GM19463 (cell line): ENCODE measurements at regions not wholly inside any gene's neighbourhood (a gene's known extent, or its start where the extent isn't known, plus 50 kb on each side); places are given as distances from the start of the nearest gene placed in this dataset.
A peak's percentile ranks its signal among the peaks of the same experiment; 100 is the strongest.
"Not testable (repeated sequence)": the region's sequence is repeated elsewhere in the genome, so short reads cannot be mapped to it uniquely, and the experiment has no call there.

Experiments used
- ATAC-seq: cut with Tn5 transposase; IDR thresholded peaks from one replicate; pipeline ENCODE4 v1.9.1; 2021; ENCODE audit warnings: mild to moderate bottlenecking, moderate library complexity; ENCODE audit not compliant: unreplicated experiment

GRCh38 chr5:68834491-68834981 is 259.3 kb upstream of the SLC30A5 start:
- no peak for ATAC-seq

GRCh38 chr5:68838157-68838718 is 255.6 kb upstream of the SLC30A5 start:
- no peak for ATAC-seq

- ATAC-seq, result no peak
Observed at GRCh38 chr5:68839019-68839552, 254.7 kb upstream of the SLC30A5 start.

GRCh38 chr5:68843624-68844364 is 250.0 kb upstream of the SLC30A5 start:
- no peak for ATAC-seq

GRCh38 chr5:68845131-68845530 is 248.7 kb upstream of the SLC30A5 start:
- ATAC-seq, result no peak

- no peak for ATAC-seq
Observed at GRCh38 chr5:68846828-68847227, 247.0 kb upstream of the SLC30A5 start.

- ATAC-seq, result no peak
Observed at GRCh38 chr5:68848091-68848490, 245.7 kb upstream of the SLC30A5 start.

- ATAC-seq, result no peak
Observed at GRCh38 chr5:68849103-68849502, 244.7 kb upstream of the SLC30A5 start.

GRCh38 chr5:68849906-68850305 is 243.9 kb upstream of the SLC30A5 start:
- ATAC-seq, result no peak

- ATAC-seq, result no peak
Observed at GRCh38 chr5:68861099-68861498, 232.7 kb upstream of the SLC30A5 start.

- ATAC-seq, result no peak
Observed at GRCh38 chr5:68862560-68862959, 231.3 kb upstream of the SLC30A5 start.

- ATAC-seq, result not testable (repeated sequence)
Observed at GRCh38 chr5:68865192-68865591, 228.6 kb upstream of the SLC30A5 start.

- no peak for ATAC-seq
Observed at GRCh38 chr5:68872088-68872839, 221.6 kb upstream of the SLC30A5 start.

GRCh38 chr5:68873198-68873597 is 220.6 kb upstream of the SLC30A5 start:
- no peak for ATAC-seq

GRCh38 chr5:68875351-68875750 is 218.5 kb upstream of the SLC30A5 start:
- no peak for ATAC-seq

- ATAC-seq, result no peak
Observed at GRCh38 chr5:68883436-68883835, 210.4 kb upstream of the SLC30A5 start.

- no peak for ATAC-seq
Observed at GRCh38 chr5:68884144-68884754, 209.6 kb upstream of the SLC30A5 start.

GRCh38 chr5:68884883-68885282 is 208.9 kb upstream of the SLC30A5 start:
- ATAC-seq, result no peak

GRCh38 chr5:68886814-68887213 is 207.0 kb upstream of the SLC30A5 start:
- no peak for ATAC-seq

GRCh38 chr5:68891718-68892117 is 202.1 kb upstream of the SLC30A5 start:
- peak; percentile 83 for ATAC-seq

- no peak for ATAC-seq
Observed at GRCh38 chr5:68894673-68895072, 199.1 kb upstream of the SLC30A5 start.
